Retinal pigment epithelial cell (primary cell): ENCODE measurements at regions not wholly inside any gene's neighbourhood (a gene's known extent, or its start where the extent isn't known, plus 50 kb on each side); places are given as distances from the start of the nearest gene placed in this dataset.

ENCODE experiments used
- DNase-seq: peaks from one replicate; pipeline ENCODE4 v3.0.0-alpha.2; 2010; ENCODE audit warnings: low read depth
- H3K4me3 ChIP-seq: 2 replicates; pipeline ENCODE4 v1.5.1; 2011; ENCODE audit warnings: mild to moderate bottlenecking, low read length, control low read depth, moderate library complexity
- CTCF ChIP-seq: conservative IDR thresholded peaks from 2 replicates; pipeline ENCODE4 v1.5.1; 2011; ENCODE audit warnings: low read depth, low read length, control low read depth, inconsistent platforms

GRCh38 chr9:27659001-27659400 is 85.7 kb upstream of the C9orf72 start:
- no peak for TF ChIP-seq CTCF
- no peak overlapping the region for H3K4me3 ChIP-seq
- no peak for DNase-seq

GRCh38 chr9:27659571-27659970 is 86.3 kb upstream of the C9orf72 start:
- peak; percentile 42 for DNase-seq
- TF ChIP-seq CTCF, result no peak

GRCh38 chr9:27660148-27660547 is 86.9 kb upstream of the C9orf72 start:
- H3K4me3 ChIP-seq, result no peak overlapping the region
- TF ChIP-seq CTCF, result no peak
- no peak for DNase-seq

More at GRCh38 chr9:27659571-27659970, 86.3 kb upstream of the C9orf72 start:
- no peak overlapping the region for H3K4me3 ChIP-seq

GRCh38 chr9:27663526-27663925 is 90.2 kb upstream of the C9orf72 start:
- no peak for TF ChIP-seq CTCF
- no peak overlapping the region for H3K4me3 ChIP-seq
- no peak for DNase-seq

- H3K4me3 ChIP-seq, result no peak overlapping the region
- no peak for TF ChIP-seq CTCF
- DNase-seq, result no peak
Observed at GRCh38 chr9:27664121-27664779, 91.0 kb upstream of the C9orf72 start.

- no peak overlapping the region for H3K4me3 ChIP-seq
- TF ChIP-seq CTCF, result no peak
- DNase-seq, result no peak
Observed at GRCh38 chr9:27665136-27665535, 91.9 kb upstream of the C9orf72 start.

- DNase-seq, result no peak
- no peak for TF ChIP-seq CTCF
- H3K4me3 ChIP-seq, result no peak overlapping the region
Observed at GRCh38 chr9:27668280-27668679, 95.0 kb upstream of the C9orf72 start.
